ENCODE measurements at regions not wholly inside any gene's neighbourhood (a gene's known extent, or its start where the extent isn't known, plus 50 kb on each side); places are given as distances from the start of the nearest gene placed in this dataset.

DNA sequence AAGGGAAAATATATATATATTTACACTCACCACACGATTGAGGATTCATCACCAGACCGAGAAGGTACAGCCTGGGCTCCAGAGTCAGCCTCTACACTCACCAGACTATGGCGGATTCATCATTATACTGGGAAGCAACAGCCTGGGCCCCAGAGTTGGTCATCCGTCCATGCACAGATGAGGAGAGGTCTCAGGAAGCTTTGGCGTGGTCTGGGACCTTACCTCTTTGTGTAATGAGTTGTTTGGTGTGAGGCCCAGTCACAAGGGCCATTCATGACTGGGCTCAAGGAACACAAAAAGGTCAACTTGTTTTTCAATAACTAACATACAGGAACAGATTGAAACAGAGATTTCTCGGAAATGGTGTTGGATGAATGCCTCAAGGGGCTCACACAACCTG lies 926.1 kb downstream of the FAM133A start:
- Histone ChIP-seq H3K27me3 (no peaks in the 10 kb centered on the region), H3K4me3 (no peak overlapping the region), H3K4me1 (no peaks in the 10 kb centered on the region), H3K9me3 (no peaks in the 10 kb centered on the region), H3K27ac (no peak overlapping the region), H3K36me3 (no peaks in the 10 kb centered on the region)
- DNase-seq = no peak
- WGBS, 2 donors (ENCODE audit: low coverage in 1 of 2) = 20 to 61% methylated on average over 1 to 6 of the region's 6 CpGs
- TF ChIP-seq EP300 (IDR thresholded peaks at IDR 0.05; ENCODE audit: low read depth) = no peak
- TF ChIP-seq, protein P1, sequence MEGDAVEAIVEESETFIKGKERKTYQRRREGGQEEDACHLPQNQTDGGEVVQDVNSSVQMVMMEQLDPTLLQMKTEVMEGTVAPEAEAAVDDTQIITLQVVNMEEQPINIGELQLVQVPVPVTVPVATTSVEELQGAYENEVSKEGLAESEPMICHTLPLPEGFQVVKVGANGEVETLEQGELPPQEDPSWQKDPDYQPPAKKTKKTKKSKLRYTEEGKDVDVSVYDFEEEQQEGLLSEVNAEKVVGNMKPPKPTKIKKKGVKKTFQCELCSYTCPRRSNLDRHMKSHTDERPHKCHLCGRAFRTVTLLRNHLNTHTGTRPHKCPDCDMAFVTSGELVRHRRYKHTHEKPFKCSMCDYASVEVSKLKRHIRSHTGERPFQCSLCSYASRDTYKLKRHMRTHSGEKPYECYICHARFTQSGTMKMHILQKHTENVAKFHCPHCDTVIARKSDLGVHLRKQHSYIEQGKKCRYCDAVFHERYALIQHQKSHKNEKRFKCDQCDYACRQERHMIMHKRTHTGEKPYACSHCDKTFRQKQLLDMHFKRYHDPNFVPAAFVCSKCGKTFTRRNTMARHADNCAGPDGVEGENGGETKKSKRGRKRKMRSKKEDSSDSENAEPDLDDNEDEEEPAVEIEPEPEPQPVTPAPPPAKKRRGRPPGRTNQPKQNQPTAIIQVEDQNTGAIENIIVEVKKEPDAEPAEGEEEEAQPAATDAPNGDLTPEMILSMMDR (IDR thresholded peaks at IDR 0.05) = no peak
- TF ChIP-seq POLR2A (IDR thresholded peaks at IDR 0.05) = no peak
- no peak for TF ChIP-seq POLR2AphosphoS5 (IDR thresholded peaks at IDR 0.05)
- in situ Hi-C loops (cut with MboI; ENCODE audit: low pct_ligation_motif_present in 1 of 4, low pct_unique_long_range_greater_than_20kb in 1 of 4, low sequenced_read_pairs in 3 of 4) (no loop called here), intact Hi-C loops (cut with DNase I; ENCODE audit: low total_unique reads) (no loop called here)

DNA sequence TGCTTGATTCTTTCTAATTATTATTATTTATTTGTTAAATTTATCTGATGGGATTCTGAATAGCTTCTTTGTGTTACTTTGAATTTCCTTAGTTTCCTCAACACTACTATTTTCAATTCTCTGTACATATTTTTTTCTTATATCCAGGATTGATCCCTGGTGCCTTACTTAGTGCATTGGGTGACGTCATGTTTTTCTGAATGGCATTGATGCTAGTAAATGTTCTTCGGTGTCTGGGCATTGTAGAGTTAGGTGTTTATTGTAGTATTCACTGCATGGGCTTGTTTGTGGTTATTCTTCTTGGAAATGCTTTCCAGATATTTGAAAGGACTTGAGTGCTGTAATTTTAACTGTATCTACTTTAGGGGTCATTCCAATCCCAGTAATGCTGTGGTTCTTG lies 938.1 kb downstream of the FAM133A start:
- Histone ChIP-seq H3K4me1 (no peaks in the 10 kb centered on the region), H3K36me3 (no peaks in the 10 kb centered on the region), H3K4me3 (no peak overlapping the region), H3K27me3 (no peaks in the 10 kb centered on the region), H3K27ac (no peak overlapping the region), H3K9me3 (no peaks in the 10 kb centered on the region)
- in situ Hi-C loops (cut with MboI; ENCODE audit: low pct_ligation_motif_present in 1 of 4, low pct_unique_long_range_greater_than_20kb in 1 of 4, low sequenced_read_pairs in 3 of 4) (no loop called here), intact Hi-C loops (cut with DNase I; ENCODE audit: low total_unique reads) (no loop called here)
- TF ChIP-seq, protein P1 (IDR thresholded peaks at IDR 0.05) = no peak
- no peak for TF ChIP-seq EP300 (IDR thresholded peaks at IDR 0.05; ENCODE audit: low read depth)
- TF ChIP-seq POLR2AphosphoS5 (IDR thresholded peaks at IDR 0.05) = no peak
- no peak for TF ChIP-seq POLR2A (IDR thresholded peaks at IDR 0.05)
- DNase-seq = no peak
- WGBS, 2 donors (ENCODE audit: low coverage in 1 of 2) = 80 to 88% methylated on average over 2 of the region's 2 CpGs

DNA sequence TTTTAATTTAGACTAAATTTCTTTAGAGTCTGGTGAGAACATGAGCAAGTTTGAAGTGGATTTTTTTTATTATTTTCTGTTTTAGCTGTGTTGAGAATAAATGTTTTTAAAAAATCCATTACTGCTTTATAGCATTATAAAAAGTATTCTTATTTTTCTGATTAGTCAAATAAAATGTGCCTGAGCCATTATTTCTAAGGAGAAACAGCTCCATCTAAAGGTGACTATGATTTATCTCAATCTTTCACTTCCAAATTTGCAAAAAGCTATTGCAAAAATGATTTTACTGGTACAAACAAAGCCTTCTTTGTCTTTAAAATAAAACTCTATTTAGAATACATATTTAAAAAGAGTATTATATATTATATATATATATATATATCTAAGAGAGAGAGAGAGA lies 959.2 kb downstream of the FAM133A start:
- Histone ChIP-seq H3K4me1 (no peaks in the 10 kb centered on the region), H3K9me3 (no peaks in the 10 kb centered on the region), H3K4me3 (no peak overlapping the region), H3K27me3 (no peaks in the 10 kb centered on the region), H3K36me3 (no peaks in the 10 kb centered on the region), H3K27ac (no peak overlapping the region)
- DNase-seq = no peak
- no peak for TF ChIP-seq EP300 (IDR thresholded peaks at IDR 0.05; ENCODE audit: low read depth)
- in situ Hi-C loops (cut with MboI; ENCODE audit: low pct_ligation_motif_present in 1 of 4, low pct_unique_long_range_greater_than_20kb in 1 of 4, low sequenced_read_pairs in 3 of 4) (no loop called here), intact Hi-C loops (cut with DNase I; ENCODE audit: low total_unique reads) (loop anchor here (5.0 kb wide), 1 partner anchor 99 kb away; no protein-coding TSS in a partner anchor)

DNA sequence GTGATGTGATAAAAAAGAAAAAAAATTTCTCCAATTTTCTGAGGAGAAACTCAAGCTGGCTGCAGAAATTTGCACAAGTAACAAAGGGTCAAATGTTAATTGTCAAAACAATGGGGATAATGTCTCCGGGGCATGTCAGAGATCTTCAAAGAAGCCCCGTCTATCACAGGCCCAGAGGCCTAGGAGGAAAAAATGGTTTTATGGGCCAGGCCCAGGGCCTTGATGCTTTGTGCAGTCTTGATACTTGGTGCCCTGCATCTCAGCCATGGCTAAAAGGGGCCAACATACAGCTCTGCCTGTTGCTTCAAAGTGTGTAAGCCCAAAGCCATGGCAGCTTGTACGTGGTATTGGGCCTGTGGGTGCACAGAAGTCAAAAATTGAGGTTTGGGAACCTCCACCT lies 961.0 kb downstream of the FAM133A start:
- no peaks in the 10 kb centered on the region for H3K4me1 ChIP-seq
- 81% methylated on average over 3 of the region's 3 CpGs; no CpG with 5 or more reads in 1 of the 2 donors for WGBS, 2 donors (ENCODE audit: low coverage in 1 of 2)
- H3K36me3 ChIP-seq = no peaks in the 10 kb centered on the region
- H3K27me3 ChIP-seq = no peaks in the 10 kb centered on the region
- H3K9me3 ChIP-seq = no peaks in the 10 kb centered on the region
- no peak for DNase-seq
- H3K27ac ChIP-seq = no peak overlapping the region
- in situ Hi-C loops (cut with MboI; ENCODE audit: low pct_ligation_motif_present in 1 of 4, low pct_unique_long_range_greater_than_20kb in 1 of 4, low sequenced_read_pairs in 3 of 4) (no loop called here), intact Hi-C loops (cut with DNase I; ENCODE audit: low total_unique reads) (no loop called here)
- no peak for TF ChIP-seq POLR2AphosphoS5 (IDR thresholded peaks at IDR 0.05)
- no peak for TF ChIP-seq EP300 (IDR thresholded peaks at IDR 0.05; ENCODE audit: low read depth)
- no peak for TF ChIP-seq POLR2A (IDR thresholded peaks at IDR 0.05)
- TF ChIP-seq, protein P1 (IDR thresholded peaks at IDR 0.05) = no peak
- H3K4me3 ChIP-seq = no peak overlapping the region

DNA sequence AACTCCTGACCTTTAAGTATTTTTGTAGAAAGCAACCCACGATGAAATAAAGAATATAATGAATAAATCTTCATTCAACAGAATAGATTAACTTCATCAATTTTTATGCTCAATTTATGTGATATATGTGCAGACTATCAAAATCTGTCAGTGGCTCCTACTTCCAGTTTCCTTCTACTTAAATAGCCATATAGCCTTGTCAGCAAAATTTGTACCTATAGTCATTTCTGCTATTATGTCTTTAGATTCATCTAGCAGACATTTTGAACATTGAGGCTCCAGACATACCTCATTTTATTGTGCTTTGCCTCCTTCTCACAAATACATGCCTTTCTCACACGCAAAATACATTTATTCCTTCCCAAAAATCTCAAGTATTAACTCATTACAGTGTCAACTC lies 971.7 kb downstream of the FAM133A start:
- 60 to 78% methylated on average over 2 of the region's 2 CpGs for WGBS, 2 donors (ENCODE audit: low coverage in 1 of 2)
- no peak for DNase-seq
- in situ Hi-C loops (cut with MboI; ENCODE audit: low pct_ligation_motif_present in 1 of 4, low pct_unique_long_range_greater_than_20kb in 1 of 4, low sequenced_read_pairs in 3 of 4) = no loop called here
- no peaks in the 10 kb centered on the region for H3K36me3 ChIP-seq
- intact Hi-C loops (cut with DNase I; ENCODE audit: low total_unique reads) = no loop called here
- TF ChIP-seq POLR2A (IDR thresholded peaks at IDR 0.05) = no peak
- no peak for TF ChIP-seq EP300 (IDR thresholded peaks at IDR 0.05; ENCODE audit: low read depth)
- no peak for TF ChIP-seq POLR2AphosphoS5 (IDR thresholded peaks at IDR 0.05)
- TF ChIP-seq, protein P1 (IDR thresholded peaks at IDR 0.05) = no peak
- H3K27me3 ChIP-seq = no peaks in the 10 kb centered on the region
- H3K9me3 ChIP-seq = no peaks in the 10 kb centered on the region
- no peak overlapping the region for H3K4me3 ChIP-seq
- no peak overlapping the region for H3K27ac ChIP-seq
- no peaks in the 10 kb centered on the region for H3K4me1 ChIP-seq
